NCI-H774 (cell line): ENCODE measurements at regions not wholly inside any gene's neighbourhood (a gene's known extent, or its start where the extent isn't known, plus 50 kb on each side); places are given as distances from the start of the nearest gene placed in this dataset.

Experiments
- DNase-seq: peaks from one replicate; lab custom pipeline; 2025; lab: John Stamatoyannopoulos, UW

DNA sequence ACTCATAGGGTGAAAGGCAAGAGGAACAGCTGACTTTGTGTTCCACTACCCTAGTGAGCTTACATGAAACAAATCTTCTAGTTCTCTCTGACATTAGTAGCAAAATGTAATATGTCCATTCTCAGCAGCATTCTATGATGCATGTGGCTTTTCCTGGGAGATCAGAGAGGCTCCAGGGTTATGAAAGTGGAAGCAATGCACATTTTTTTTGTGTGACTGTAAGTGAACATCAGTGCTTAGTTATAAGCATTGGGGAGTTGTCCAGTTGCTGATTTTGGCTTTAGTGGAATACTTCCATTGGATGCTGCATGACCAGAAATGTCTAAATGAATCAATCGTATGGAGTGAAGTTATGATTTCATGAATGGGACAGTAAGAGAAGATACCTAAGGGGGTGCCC, 255.9 kb downstream of the FAT3 start:
- DNase-seq, result no peak

DNA sequence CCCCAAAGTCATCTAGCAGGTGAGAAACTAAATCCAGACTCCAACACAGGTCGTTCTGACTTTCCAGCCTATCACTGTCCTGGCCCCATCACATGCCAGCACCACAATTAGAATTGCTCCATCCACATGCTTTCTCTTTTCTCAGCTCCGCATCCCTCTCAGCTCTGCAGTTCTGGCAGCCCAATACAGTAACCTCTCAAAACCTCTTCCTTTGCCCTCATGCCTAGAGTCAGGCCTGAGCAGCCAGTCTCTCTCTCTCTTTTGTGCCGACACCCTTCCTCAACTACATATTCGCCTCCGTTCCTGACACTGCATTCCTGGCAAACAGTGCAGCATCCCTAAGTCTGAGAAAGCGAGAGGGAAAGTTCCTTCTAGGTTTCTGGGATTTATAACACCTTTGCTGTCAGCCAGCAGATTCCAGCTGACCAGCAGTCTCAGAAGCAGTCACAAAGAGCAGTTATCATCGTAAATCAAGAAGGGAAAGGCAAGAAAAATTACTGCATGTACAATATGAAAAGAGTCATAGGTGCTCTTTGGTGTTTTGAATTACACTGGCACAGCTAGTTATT, 258.0 kb downstream of the FAT3 start:
- DNase-seq, result no peak

DNA sequence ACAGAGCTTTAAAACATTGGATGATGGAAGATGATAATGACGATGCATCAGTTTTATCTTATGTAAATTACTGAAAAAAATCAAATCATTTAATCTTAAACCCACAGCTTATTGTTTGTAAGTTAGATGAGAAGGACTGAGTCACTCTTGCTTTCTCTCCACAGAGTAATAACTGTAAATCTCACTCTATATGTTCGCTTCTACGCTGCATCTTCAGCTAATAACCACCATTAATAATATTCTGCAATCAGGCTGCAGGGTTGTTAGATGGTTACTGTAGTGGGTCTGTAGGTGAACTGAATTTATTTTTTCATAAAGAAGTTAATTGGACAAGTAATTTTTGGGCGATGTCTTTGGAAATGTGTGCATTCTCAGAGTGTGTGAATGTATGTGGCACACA, 260.0 kb downstream of the FAT3 start:
- no peak for DNase-seq

DNA sequence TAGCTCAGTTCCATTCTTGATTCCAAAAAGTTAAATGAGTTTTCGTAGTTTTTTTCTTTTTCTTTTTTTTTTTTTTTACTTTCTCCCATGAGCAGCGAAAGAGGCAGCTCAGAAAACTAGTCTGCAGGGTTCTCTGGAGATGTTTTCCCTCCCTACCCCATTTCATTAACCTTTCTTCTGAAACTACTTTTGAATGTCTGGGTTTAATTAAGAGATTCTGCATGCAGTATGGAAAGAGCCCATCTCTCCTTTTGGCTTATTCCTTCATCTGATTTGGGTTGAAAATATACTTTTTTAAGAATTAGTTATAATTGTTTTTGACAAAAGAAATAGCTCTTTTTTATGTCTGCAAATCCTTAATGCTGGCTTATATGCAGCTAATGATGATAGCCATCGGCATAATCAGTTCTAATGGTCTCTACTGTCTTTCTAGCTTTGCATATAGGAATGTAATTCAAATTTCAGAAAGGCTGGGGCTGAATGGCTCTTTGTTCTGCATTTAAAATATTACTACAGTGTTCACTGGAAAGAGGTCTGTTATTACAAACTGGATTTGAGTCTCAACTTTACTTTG, 265.3 kb downstream of the FAT3 start:
- no peak for DNase-seq

DNA sequence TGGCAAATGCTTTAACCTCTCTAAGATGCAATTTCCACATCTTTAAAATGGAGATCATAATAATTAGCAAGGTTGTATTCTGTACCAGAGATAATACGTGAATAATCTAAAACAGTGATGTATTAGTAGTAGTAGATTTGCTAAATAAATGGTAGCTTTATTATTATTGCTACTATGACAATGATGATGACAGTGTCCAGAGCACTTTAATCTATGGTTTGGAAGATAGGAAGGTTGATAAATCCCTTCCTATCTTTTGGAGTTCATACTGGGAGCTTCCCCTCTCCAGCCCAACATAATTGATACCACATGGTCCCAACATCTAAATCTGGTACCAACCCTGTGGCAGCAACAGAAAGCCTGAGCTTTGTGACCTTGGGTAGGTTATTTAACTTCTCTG, 267.8 kb downstream of the FAT3 start:
- no peak for DNase-seq

DNA sequence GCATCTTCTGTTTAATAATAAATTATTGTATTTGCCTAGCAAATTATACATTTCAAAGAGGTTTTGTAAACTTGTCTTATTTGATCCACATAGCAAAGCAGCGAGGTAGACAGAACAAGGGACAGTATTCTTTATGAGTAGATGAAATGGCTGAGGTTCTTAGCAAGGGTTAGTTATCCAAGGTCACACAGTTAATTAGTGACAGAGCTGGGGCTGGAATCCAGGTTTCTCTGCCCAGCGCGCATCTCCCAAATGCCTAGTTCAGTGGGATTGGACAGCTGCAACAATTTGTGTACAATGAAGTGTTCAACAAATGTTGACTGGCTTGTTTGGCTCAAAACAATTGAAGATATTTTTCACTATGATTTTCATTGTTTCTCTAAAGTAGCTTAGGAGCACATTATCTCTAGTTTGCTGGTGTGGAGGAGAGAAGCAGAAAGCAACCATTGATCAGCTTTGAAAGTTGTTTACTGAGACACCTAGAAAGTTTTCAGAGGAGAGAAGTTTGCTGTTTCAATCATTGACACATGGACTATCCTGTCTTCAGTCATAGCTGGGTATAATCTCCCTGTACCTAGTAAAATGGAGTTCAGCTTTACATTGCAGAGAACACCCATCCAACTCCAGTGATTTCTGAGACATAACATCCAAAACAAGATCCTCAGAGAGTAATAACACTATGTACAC, 270.6 kb downstream of the FAT3 start:
- no peak for DNase-seq

DNA sequence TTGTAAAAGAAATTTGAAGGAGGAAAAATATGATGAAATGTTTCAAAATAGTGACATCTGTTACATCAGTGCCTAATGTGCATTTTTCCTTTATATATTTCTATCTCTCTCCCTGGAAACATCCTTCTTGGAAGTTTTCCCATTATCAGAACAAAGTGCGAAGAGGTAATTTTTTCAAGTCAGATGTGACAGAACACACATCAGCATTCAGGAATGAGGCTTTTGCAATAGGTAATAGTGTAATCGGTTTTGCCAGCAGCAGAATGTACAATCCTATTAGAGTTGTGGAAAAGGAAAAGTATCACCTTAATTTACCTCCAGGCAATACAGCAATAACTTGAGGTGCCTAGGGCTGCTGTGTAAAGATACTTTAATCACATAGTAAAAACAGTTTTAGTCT, 275.8 kb downstream of the FAT3 start:
- no peak for DNase-seq

DNA sequence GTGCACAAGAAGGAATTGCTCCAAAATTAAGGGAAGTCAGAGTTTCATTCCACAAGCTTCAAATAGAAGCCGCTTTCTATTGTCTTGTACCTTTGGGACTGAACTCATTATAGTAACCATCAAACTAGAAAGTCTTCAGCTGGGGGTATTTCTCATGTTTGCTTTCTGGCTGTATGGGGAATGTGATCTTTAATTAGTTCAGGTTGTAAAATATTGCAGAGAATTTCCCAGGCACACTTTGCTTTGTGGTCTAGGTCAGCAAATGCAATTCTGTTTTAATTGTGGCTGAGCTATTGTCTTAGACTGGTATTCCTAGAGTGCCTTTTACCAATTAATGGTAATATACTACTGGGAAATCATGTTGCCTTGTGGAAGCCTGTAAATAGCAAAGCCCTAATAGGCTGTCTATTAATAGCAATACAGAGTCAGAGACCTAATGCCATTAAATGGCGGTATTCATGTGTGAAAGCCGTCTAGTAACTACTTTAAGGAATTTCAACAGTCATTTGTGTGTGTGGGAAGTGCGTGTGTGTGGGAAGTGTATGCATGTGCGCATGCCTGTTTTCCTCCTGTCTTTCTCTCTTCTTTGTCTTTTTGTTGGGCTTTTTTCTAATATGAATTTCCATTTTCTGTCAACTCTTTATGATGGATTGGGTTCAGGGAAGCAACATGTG, 276.6 kb downstream of the FAT3 start:
- DNase-seq, result no peak

DNA sequence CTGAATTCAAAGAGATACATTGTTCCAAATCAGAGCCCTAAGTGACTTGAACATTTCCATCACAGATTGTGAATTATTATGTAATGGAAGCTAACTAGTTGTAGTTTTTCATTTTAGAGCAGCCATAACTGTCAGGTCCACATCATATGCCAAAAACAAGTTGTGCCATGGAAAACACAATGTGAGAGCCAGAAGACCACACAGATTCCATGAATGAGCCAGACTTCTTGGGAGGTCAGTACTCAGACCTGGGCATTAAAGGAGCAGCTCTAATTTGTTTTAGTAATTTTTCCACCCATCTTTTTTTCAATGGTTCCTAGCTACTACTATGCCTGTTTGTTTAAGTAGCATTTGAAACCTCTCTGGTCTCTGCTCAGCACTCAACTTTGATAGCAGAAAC, 279.4 kb downstream of the FAT3 start:
- DNase-seq, result no peak

DNA sequence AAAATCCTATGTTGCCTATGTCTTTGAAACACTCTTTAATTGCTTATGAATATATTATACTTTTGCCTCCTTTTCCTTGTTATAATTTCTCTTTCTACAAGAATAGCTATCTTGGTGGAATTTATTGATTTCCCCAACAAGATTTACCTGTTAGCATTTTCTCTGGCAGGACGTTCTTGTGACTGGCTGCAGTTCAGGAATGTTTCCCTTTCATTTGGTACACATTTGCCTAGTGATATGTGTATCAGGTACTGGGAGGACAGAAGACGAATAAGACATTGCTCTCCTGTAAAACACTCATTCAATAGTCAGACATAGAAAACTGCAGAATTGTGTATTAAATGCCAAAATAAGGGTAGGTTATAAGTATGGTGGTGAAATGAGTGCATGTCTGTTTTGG, 279.9 kb downstream of the FAT3 start:
- no peak for DNase-seq

DNA sequence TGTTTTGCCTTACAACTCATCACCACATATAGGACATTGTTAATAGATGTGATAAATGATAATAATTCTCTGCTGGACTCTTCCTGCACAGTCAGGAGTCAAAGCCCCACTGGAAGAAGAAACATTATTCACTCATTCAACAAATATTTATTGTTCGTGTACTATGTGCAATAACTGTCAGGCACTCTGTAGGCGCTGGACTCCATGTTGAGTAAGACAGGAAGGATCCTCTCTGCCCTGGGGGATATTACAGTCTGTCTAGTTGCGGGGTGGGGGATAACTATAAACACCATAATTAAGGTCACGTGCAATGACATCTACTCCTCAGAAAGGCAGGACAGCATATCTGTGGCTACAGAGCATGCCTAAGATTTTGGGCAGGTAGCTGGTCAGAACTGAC, 281.1 kb downstream of the FAT3 start:
- DNase-seq, result no peak

DNA sequence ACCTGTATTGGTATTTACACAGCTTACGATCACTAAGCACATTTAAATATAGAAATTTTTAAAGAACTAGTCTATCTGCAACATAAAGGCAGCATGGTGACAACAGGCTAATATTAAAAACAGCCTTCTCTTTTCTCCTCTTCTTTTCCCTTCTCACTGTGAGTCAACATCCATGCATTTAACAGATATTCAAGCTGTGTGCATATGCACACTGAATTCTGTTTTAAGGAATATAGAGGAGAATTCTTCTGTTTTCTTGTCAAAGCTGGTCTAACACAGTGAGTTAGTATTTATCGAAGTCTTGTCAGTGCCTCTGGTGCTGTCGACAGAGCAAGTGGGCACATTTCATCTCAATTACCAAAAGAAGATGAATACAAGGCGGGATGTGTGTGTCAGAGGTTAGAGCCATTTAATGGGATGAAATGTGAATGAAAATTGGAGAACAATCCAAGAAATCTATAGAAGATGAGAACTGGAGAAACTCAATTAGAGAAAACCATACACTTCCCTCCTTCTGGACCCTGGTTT, 282.3 kb downstream of the FAT3 start:
- DNase-seq, result no peak

DNA sequence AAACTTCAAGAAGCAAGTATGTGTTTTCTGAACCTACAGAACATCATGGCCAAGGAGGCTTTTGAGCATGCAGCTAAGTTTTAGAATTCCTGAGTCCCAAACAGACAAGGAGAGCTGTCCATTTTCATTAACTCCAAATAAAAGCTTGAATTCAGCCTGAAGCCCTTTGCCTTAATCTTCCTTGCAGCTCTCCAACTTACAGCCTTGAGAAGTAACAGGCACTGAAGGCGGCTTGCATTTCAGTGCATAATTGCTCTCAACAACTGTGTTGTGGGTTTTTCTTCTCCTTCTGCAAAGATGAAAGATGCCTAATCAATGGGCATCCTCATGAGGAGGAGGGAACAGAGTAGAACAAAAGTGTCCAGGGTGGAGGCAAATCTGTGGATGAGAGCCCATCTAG, 286.0 kb downstream of the FAT3 start:
- DNase-seq, result no peak

DNA sequence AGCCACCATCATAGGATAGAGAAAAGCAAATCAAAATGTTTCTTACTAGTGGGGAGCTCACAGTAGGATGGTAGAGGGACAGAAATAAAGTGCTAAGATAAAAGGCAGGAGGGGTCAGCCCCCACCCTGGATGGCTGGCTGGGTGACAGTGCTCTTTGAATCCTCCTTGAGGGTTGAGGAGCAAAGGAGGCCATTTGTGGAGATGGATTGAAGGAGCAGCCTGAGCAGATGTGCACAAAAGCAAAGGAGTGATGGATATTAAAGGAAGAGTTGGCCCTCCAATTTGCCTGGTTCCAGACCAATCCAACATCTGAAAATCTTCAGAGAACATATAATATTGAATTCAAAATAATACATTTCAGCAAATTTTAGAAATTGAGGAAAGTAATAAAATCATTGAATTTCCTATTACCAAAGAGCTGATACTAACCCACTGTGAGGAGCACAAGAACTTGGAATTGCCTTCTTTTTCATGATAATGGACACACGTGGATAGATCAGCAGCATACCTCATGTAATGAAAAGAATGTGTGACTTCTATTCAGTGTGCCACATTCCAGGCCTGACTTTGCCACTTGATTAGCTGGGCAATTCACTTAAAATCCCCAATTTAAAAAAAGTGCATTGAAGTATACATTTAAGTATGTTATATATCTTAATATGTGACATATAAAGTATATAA, 287.0 kb downstream of the FAT3 start:
- no peak for DNase-seq

DNA sequence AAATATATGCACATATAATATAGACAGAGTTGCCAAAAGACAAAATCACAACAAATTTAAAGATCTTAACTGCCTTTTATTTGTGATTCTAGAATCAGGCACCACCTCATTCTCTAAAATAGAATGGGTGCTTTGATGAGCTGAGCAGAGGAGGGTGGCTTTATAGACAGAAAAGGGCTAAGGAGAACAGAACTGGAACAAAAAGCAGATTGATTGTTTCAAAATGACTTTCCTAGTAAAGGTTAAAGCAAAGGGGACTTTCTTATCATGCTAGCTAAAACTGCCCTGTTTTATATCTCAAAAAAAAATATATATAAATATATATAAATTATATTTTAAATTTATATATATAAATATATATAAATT, 287.6 kb downstream of the FAT3 start:
- no peak for DNase-seq

DNA sequence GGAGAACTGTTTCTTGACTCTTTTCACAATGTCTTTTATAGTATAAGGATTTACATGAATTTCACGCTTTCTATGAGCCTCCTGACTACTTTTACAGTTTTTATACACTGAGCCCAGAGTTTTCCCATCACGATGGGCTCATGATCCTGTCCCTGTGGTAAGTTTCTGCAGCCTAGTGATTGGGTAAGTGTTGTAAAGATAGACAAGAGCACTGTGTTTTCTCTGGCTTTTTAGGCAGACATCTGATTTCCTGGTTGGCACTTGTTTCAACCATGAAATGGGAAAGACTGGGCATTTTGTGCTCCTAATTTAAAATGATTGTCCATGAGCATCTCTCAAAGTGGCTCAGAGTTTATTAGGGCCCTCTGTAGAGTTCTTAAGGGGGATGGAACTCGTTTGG, 299.0 kb downstream of the FAT3 start:
- DNase-seq, result no peak

DNA sequence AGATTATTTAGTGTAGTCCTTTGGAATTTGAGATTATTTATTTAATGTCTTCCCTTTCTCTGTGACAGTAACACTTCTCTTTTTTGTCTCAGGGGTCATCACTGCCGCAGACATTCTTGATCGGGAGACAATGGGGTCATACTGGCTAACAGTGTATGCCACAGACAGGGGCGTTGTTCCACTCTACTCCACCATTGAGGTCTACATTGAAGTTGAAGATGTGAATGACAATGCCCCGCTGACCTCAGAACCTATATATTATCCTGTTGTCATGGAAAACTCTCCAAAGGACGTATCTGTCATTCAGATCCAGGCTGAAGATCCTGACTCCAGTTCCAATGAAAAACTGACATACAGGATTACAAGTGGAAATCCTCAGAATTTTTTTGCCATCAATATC, 299.9 kb downstream of the FAT3 start:
- no peak for DNase-seq

DNA sequence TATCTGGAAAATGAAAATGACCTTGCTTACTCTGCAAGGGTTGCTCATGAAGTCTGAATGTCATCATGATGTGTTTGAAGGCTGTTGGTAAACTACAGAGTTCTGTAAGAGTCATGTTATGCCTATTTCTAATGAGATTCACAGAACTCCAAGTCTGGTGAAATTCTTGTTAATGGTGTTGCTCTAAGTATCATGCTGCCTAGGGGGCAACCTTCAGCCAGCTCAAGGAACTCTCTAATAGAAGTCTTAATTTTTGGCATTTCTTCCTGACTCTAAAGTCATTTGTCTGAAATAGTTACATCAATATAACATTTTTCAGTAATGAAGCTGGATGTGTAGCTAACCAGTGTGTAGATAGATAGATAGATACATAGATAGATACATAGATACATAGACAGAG, 302.8 kb downstream of the FAT3 start:
- no peak for DNase-seq

DNA sequence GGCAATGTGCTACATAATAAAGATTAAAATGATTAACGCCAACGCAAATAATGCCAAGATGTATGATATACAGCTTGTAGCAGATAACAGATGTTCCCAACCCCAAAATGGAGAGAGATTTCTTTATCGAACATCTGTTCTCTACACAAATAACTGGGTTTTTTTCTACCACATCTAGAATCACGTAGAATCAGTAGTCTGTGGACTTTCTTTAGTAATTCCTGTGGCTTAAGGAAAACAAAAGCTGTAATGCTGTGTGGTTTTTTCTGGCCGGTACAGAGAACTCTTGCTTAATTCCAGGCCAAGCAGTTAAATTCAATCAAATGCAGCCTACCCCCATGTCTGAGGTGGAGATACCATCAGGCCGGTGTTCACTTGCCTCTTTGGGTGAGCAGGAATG, 303.4 kb downstream of the FAT3 start:
- DNase-seq, result no peak

DNA sequence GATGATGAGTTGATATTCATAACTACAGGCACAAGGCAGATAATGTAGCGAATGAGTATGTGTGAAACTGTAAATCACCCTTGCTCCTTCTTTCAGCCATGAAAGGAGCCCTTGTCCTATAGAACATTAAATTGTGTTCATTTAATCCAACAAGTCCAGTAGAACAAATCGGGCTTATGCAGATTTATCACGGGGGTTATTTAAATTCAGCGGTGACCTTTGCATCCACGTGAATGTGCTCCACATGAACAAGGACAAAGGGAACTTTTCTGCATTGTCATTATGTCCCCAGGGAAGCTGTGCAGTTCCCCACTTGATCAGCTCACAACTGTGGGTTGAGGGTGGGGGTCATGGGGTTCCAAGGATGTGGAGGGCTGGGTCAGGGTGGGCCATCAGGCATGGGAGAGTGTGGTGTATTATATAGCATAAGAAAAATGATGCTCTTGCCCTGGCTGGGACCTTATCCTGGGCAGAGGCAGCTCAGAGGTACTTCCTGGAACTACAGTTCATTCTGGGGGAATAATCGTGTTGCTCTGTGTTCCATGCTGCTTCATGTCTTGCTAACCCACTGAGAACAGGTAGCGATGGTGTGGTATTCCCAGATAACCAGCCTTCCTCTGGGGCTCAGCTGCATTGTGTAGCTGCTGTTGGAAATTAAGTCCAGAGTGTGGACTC, 306.6 kb downstream of the FAT3 start:
- DNase-seq, result no peak

DNA sequence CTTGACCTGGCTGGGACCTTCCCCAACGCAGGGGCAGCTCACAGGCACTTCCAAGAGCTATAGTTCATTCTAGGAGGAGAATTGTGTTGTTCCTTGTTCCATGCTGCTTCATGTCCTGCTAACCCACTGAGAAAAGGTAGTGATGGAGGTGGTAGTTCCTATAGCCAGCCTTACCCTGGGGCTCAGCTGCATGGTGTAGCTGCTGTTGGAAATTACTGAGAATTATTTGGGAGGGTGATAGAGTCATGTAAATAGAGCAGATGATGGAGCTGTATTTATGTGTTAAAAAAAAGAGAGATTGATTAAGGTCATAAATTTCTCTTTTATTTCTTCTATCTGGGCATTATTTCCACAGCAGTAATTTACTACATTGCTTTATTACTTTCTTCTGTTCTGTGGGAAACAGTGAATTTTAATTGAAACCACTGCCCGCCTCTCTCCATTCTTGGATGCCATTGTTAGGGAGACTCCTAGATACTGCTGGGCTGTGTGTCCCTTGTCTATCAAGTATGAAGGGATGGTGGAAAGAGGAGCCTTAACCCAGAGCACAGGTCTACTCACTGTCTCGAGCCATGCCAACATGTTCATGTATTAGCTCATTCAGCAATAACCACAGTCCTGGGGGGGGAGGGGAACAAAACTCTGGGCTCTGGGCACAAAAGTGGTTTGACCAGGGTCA, 309.2 kb downstream of the FAT3 start:
- DNase-seq, result no peak

DNA sequence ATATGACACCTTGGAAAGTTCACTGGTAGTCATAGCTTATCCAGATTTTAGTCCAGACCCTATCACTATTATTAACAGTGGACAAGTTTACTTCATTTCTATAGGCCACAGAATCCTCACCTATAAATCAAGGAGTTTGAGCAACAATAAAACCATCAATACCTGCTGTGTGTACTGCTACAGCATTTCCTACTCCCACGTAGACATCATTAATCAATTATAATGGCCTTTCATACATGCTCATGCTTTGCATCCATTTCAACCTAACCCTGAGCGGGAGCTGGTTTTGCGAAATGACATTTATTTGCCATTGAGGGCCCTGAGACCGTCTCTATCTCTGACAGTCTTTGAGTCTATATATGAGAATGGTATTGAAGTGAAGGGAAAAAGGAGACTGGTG, 312.3 kb downstream of the FAT3 start:
- DNase-seq, result no peak
